ENCODE measurements at regions not wholly inside any gene's neighbourhood (a gene's known extent, or its start where the extent isn't known, plus 50 kb on each side); places are given as distances from the start of the nearest gene placed in this dataset.
"Not testable (repeated sequence)": the region's sequence is repeated elsewhere in the genome, so short reads cannot be mapped to it uniquely, and the experiment has no call there.

- peak; percentile 64 for DNase-seq
Observed at GRCh38 chr1:48082271-48082962, 85.2 kb upstream of the TRABD2B start.

GRCh38 chr1:48080331-48081255, 83.4 kb upstream of the TRABD2B start:
- peak; percentile 48 for DNase-seq

GRCh38 chr1:48079096-48079495, 81.9 kb upstream of the TRABD2B start:
- DNase-seq: no peak

GRCh38 chr1:48077795-48078222, 80.6 kb upstream of the TRABD2B start:
- no peak for DNase-seq

- no peak for DNase-seq
Observed at GRCh38 chr1:48076017-48076416, 78.8 kb upstream of the TRABD2B start.

- DNase-seq: no peak
Observed at GRCh38 chr1:48073798-48074530, 76.8 kb upstream of the TRABD2B start.

GRCh38 chr1:48071513-48071912, 74.3 kb upstream of the TRABD2B start:
- DNase-seq: no peak

GRCh38 chr1:48070396-48070750, 73.2 kb upstream of the TRABD2B start:
- no peak for DNase-seq

- DNase-seq: no peak
Observed at GRCh38 chr1:48069662-48070395, 72.6 kb upstream of the TRABD2B start.

GRCh38 chr1:48068206-48068605, 71.0 kb upstream of the TRABD2B start:
- no peak for DNase-seq

- no peak for DNase-seq
Observed at GRCh38 chr1:48066936-48067335, 69.8 kb upstream of the TRABD2B start.

GRCh38 chr1:48064693-48065092, 67.5 kb upstream of the TRABD2B start:
- DNase-seq: not testable (repeated sequence)

GRCh38 chr1:48062353-48062752, 65.2 kb upstream of the TRABD2B start:
- DNase-seq: no peak

- no peak for DNase-seq
Observed at GRCh38 chr1:48061162-48062136, 64.3 kb upstream of the TRABD2B start.

- no peak for DNase-seq
Observed at GRCh38 chr1:48059289-48059688, 62.1 kb upstream of the TRABD2B start.

- no peak for DNase-seq
Observed at GRCh38 chr1:48058135-48059025, 61.2 kb upstream of the TRABD2B start.

GRCh38 chr1:48057249-48057648, 60.1 kb upstream of the TRABD2B start:
- no peak for DNase-seq

GRCh38 chr1:48055876-48056764, 58.9 kb upstream of the TRABD2B start:
- DNase-seq: no peak

GRCh38 chr1:48054232-48054631, 57.0 kb upstream of the TRABD2B start:
- no peak for DNase-seq
